Subcutaneous abdominal adipose tissue (tissue), 5 donors: ENCODE measurements at regions not wholly inside any gene's neighbourhood (a gene's known extent, or its start where the extent isn't known, plus 50 kb on each side); places are given as distances from the start of the nearest gene placed in this dataset.
"Not testable (repeated sequence)": the region's sequence is repeated elsewhere in the genome, so short reads cannot be mapped to it uniquely, and the experiment has no call there.

Experiments used
- H3K27ac ChIP-seq: one replicate; pipeline ENCODE4 v1.7.0; 2013; ENCODE audit warnings: low read depth, mild to moderate bottlenecking, inconsistent platforms, low read length, moderate library complexity
- H3K27me3 ChIP-seq, 5 donors: one replicate each; pipeline ENCODE4 v1.7.0; 2013; ENCODE audit warnings: low read length in 5 of 5, inconsistent platforms in 1 of 5; ENCODE audit not compliant: control insufficient read depth in 5 of 5, insufficient read depth in 4 of 5
- H3K36me3 ChIP-seq, 5 donors: one replicate each; pipeline ENCODE4 v1.7.0; 2013; ENCODE audit warnings: low read length in 5 of 5; ENCODE audit not compliant: control insufficient read depth in 5 of 5, insufficient read depth in 5 of 5
- H3K4me1 ChIP-seq, 5 donors: one replicate each; pipeline ENCODE4 v1.7.0; 2013; ENCODE audit warnings: low read length in 5 of 5, mild to moderate bottlenecking in 3 of 5, moderate library complexity in 1 of 5; ENCODE audit not compliant: control insufficient read depth in 5 of 5, insufficient read depth in 5 of 5
- H3K4me3 ChIP-seq, 5 donors: one replicate each; pipeline ENCODE4 v1.7.0; 2013; ENCODE audit warnings: low read length in 5 of 5, low read depth in 1 of 5
- H3K9ac ChIP-seq, 5 donors: one replicate each; pipeline ENCODE4 v1.7.0; 2013; ENCODE audit warnings: low read length in 5 of 5, mild to moderate bottlenecking in 4 of 5, moderate library complexity in 3 of 5
- H3K9me3 ChIP-seq, 5 donors: one replicate each; pipeline ENCODE4 v1.7.0; 2013; ENCODE audit warnings: low read length in 5 of 5; ENCODE audit not compliant: control insufficient read depth in 5 of 5
- donor health status: healthy.
- donor health status: healthy.
- donor health status: healthy.
- donor health status: healthy.
- donor health status: healthy.

- H3K27ac ChIP-seq, H3K9ac ChIP-seq, H3K4me3 ChIP-seq, H3K9me3 ChIP-seq, H3K27me3 ChIP-seq, H3K36me3 ChIP-seq: not testable (repeated sequence)
- peaks cover 0 to 11% (median 2%) of the 10 kb centered on the region in 5 donors for H3K4me1 ChIP-seq
These were observed 366.3 kb upstream of the SGCG start for GRCh38 chr13:22814433-22814832.

- no peak overlapping the region for H3K9ac ChIP-seq
- H3K27me3 ChIP-seq = no peaks in the 10 kb centered on the region
- no peaks in the 10 kb centered on the region for H3K9me3 ChIP-seq
- no peak overlapping the region for H3K27ac ChIP-seq
- no peaks in the 10 kb centered on the region for H3K36me3 ChIP-seq
- H3K4me3 ChIP-seq = no peak overlapping the region
- no peaks in the 10 kb centered on the region for H3K4me1 ChIP-seq
These were observed 359.2 kb upstream of the SGCG start for GRCh38 chr13:22821589-22821988.

GRCh38 chr13:22825186-22825585 lies 355.6 kb upstream of the SGCG start:
- Histone ChIP-seq H3K27ac (no peak overlapping the region), H3K9ac (no peak overlapping the region), H3K4me3 (no peak overlapping the region), H3K9me3 (no peaks in the 10 kb centered on the region), H3K4me1 (no peaks in the 10 kb centered on the region), H3K27me3 (no peaks in the 10 kb centered on the region), H3K36me3 (no peaks in the 10 kb centered on the region)

- Histone ChIP-seq H3K27ac (no peak overlapping the region), H3K4me3 (no peak overlapping the region), H3K9me3 (no peaks in the 10 kb centered on the region), H3K9ac (no peak overlapping the region), H3K4me1 (no peaks in the 10 kb centered on the region), H3K27me3 (no peaks in the 10 kb centered on the region), H3K36me3 (no peaks in the 10 kb centered on the region)
These were observed 352.7 kb upstream of the SGCG start for GRCh38 chr13:22828081-22828480.

GRCh38 chr13:22836475-22836874 lies 344.3 kb upstream of the SGCG start:
- H3K27me3 ChIP-seq = no peaks in the 10 kb centered on the region
- no peaks in the 10 kb centered on the region for H3K36me3 ChIP-seq
- H3K27ac ChIP-seq = no peak overlapping the region
- H3K9me3 ChIP-seq = no peaks in the 10 kb centered on the region
- H3K4me1 ChIP-seq = peaks cover 0 to 5% (median 2%) of the 10 kb centered on the region in 5 donors
- no peak overlapping the region for H3K4me3 ChIP-seq
- H3K9ac ChIP-seq = no peak overlapping the region

GRCh38 chr13:22837980-22838647 lies 342.7 kb upstream of the SGCG start:
- no peak overlapping the region for H3K27ac ChIP-seq
- peaks cover 0 to 5% (median 2%) of the 10 kb centered on the region in 5 donors for H3K4me1 ChIP-seq
- H3K9ac ChIP-seq = no peak overlapping the region
- H3K4me3 ChIP-seq = peak overlapping the region in 4 of 5 donors; percentile 11 to 47 (median 32)
- H3K9me3 ChIP-seq = no peaks in the 10 kb centered on the region
- H3K27me3 ChIP-seq = no peaks in the 10 kb centered on the region
- no peaks in the 10 kb centered on the region for H3K36me3 ChIP-seq

GRCh38 chr13:22839603-22840530 lies 340.9 kb upstream of the SGCG start:
- no peaks in the 10 kb centered on the region for H3K9me3 ChIP-seq

GRCh38 chr13:22846551-22846950 lies 334.2 kb upstream of the SGCG start:
- Histone ChIP-seq H3K27ac (no peak overlapping the region), H3K4me1 (peaks cover 0 to 8% (median 0%) of the 10 kb centered on the region in 5 donors), H3K9ac (no peak overlapping the region), H3K4me3 (no peak overlapping the region), H3K36me3 (no peaks in the 10 kb centered on the region), H3K27me3 (no peaks in the 10 kb centered on the region), H3K9me3 (no peaks in the 10 kb centered on the region)

More at GRCh38 chr13:22839603-22840530, 340.9 kb upstream of the SGCG start:
- peaks cover 0 to 5% (median 2%) of the 10 kb centered on the region in 5 donors for H3K4me1 ChIP-seq
- no peak overlapping the region for H3K27ac ChIP-seq
- no peak overlapping the region for H3K4me3 ChIP-seq
- H3K9ac ChIP-seq = no peak overlapping the region
- no peaks in the 10 kb centered on the region for H3K27me3 ChIP-seq
- no peaks in the 10 kb centered on the region for H3K36me3 ChIP-seq

- peaks cover 0 to 8% (median 0%) of the 10 kb centered on the region in 5 donors for H3K4me1 ChIP-seq
- no peak overlapping the region for H3K9ac ChIP-seq
- H3K27ac ChIP-seq = no peak overlapping the region
- no peaks in the 10 kb centered on the region for H3K27me3 ChIP-seq
- no peaks in the 10 kb centered on the region for H3K36me3 ChIP-seq
- no peak overlapping the region for H3K4me3 ChIP-seq
- no peaks in the 10 kb centered on the region for H3K9me3 ChIP-seq
These were observed 332.2 kb upstream of the SGCG start for GRCh38 chr13:22848539-22849052.

- Histone ChIP-seq H3K9me3 (no peaks in the 10 kb centered on the region), H3K4me3 (no peak overlapping the region), H3K9ac (no peak overlapping the region), H3K27ac (no peak overlapping the region), H3K36me3 (no peaks in the 10 kb centered on the region), H3K27me3 (no peaks in the 10 kb centered on the region), H3K4me1 (no peaks in the 10 kb centered on the region)
These were observed 324.9 kb upstream of the SGCG start for GRCh38 chr13:22855926-22856325.
